Progenitor cell of endocrine pancreas (in vitro differentiated cells): ENCODE measurements at regions not wholly inside any gene's neighbourhood (a gene's known extent, or its start where the extent isn't known, plus 50 kb on each side); places are given as distances from the start of the nearest gene placed in this dataset.
A peak's percentile ranks its signal among the peaks of the same experiment; 100 is the strongest.

Source experiments
- DNase-seq: peaks from one replicate; pipeline ENCODE4 v3.0.0; 2021; ENCODE audit warnings: low spot score; ENCODE audit not compliant: unreplicated experiment
- H3K27ac Mint-ChIP-seq: 2 replicates; pipeline ENCODE4 v1.8.0; 2021; ENCODE audit warnings: mild to moderate bottlenecking, moderate library complexity, mixed read lengths
- H3K27me3 Mint-ChIP-seq: 2 replicates; pipeline ENCODE4 v1.8.0; 2021; ENCODE audit warnings: mixed read lengths
- H3K36me3 Mint-ChIP-seq: 2 replicates; pipeline ENCODE4 v1.8.0; 2022; ENCODE audit warnings: mixed read lengths; ENCODE audit not compliant: insufficient read depth
- H3K4me1 Mint-ChIP-seq: 2 replicates; pipeline ENCODE4 v1.8.0; 2021; ENCODE audit warnings: low read depth, mixed read lengths
- H3K4me3 Mint-ChIP-seq: 2 replicates; pipeline ENCODE4 v1.8.0; 2021; ENCODE audit warnings: low read depth, mild to moderate bottlenecking, moderate library complexity, mixed read lengths
- H3K9me3 Mint-ChIP-seq: 2 replicates; pipeline ENCODE4 v1.8.0; 2021; ENCODE audit warnings: low read depth, mixed read lengths
- CTCF ChIP-seq: fragments of 200-600 bp; sonication (generic); IDR thresholded peaks from one replicate; pipeline ENCODE4 v1.5.0; 2021; ENCODE audit warnings: antibody characterized with exemption, mild to moderate bottlenecking; ENCODE audit not compliant: unreplicated experiment

GRCh38 chr21:15566703-15567102 lies 163.1 kb upstream of the USP25 start:
- H3K4me1 Mint-ChIP-seq = peaks cover 21% of the 10 kb centered on the region
- H3K9me3 Mint-ChIP-seq = no peaks in the 10 kb centered on the region
- no peaks in the 10 kb centered on the region for H3K36me3 Mint-ChIP-seq
- H3K27ac Mint-ChIP-seq = no peak overlapping the region
- no peak for TF ChIP-seq CTCF
- H3K4me3 Mint-ChIP-seq = no peak overlapping the region
- DNase-seq = no peak
- H3K27me3 Mint-ChIP-seq = no peaks in the 10 kb centered on the region

GRCh38 chr21:15567191-15567590 lies 162.6 kb upstream of the USP25 start:
- Mint-ChIP-seq H3K4me1 (peaks cover 21% of the 10 kb centered on the region), H3K27ac (no peak overlapping the region), H3K4me3 (no peak overlapping the region), H3K9me3 (no peaks in the 10 kb centered on the region), H3K36me3 (no peaks in the 10 kb centered on the region), H3K27me3 (no peaks in the 10 kb centered on the region)
- no peak for DNase-seq
- no peak for TF ChIP-seq CTCF

GRCh38 chr21:15568516-15568915 lies 161.3 kb upstream of the USP25 start:
- no peak for DNase-seq
- no peaks in the 10 kb centered on the region for H3K9me3 Mint-ChIP-seq
- no peaks in the 10 kb centered on the region for H3K36me3 Mint-ChIP-seq
- H3K4me3 Mint-ChIP-seq = no peak overlapping the region
- H3K27ac Mint-ChIP-seq = no peak overlapping the region
- peaks cover 19% of the 10 kb centered on the region for H3K4me1 Mint-ChIP-seq
- H3K27me3 Mint-ChIP-seq = no peaks in the 10 kb centered on the region
- TF ChIP-seq CTCF = no peak

GRCh38 chr21:15586752-15587427 lies 142.9 kb upstream of the USP25 start:
- Mint-ChIP-seq H3K9me3 (peaks cover 4% of the 10 kb centered on the region), H3K36me3 (no peaks in the 10 kb centered on the region), H3K27me3 (no peaks in the 10 kb centered on the region), H3K4me3 (no peak overlapping the region), H3K4me1 (peaks cover 21% of the 10 kb centered on the region), H3K27ac (peak overlapping the region; percentile 39)
- no peak for DNase-seq
- TF ChIP-seq CTCF = no peak

- Mint-ChIP-seq H3K4me3 (no peak overlapping the region), H3K36me3 (no peaks in the 10 kb centered on the region), H3K4me1 (peaks cover 4% of the 10 kb centered on the region), H3K9me3 (peaks cover 6% of the 10 kb centered on the region), H3K27ac (no peak overlapping the region), H3K27me3 (no peaks in the 10 kb centered on the region)
- peak; percentile 73 for TF ChIP-seq CTCF
- no peak for DNase-seq
Observed at GRCh38 chr21:15592271-15592860, 137.4 kb upstream of the USP25 start.
